ENCODE measurements at regions not wholly inside any gene's neighbourhood (a gene's known extent, or its start where the extent isn't known, plus 50 kb on each side); places are given as distances from the start of the nearest gene placed in this dataset.
"Not testable (repeated sequence)": the region's sequence is repeated elsewhere in the genome, so short reads cannot be mapped to it uniquely, and the experiment has no call there.

DNA sequence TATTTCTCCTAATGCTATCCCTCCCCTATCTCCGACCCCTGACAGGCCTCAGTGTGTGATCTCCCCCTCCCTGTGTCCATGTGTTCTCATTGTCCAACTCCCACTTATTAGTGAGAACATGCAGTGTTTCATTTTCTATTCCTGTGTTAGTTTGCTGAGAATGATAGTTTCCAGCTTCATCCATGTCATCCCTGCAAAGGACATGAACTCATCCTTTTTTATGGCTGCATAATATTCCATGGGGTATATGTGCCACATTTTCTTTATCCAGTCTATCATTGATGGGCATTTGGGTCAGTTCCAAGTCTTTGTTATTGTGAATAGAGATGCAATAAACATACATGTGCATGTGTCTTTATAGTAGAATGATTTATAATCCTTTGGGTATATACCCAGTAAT, 190.0 kb downstream of the TFAP2B start:
- TF ChIP-seq, protein P1, sequence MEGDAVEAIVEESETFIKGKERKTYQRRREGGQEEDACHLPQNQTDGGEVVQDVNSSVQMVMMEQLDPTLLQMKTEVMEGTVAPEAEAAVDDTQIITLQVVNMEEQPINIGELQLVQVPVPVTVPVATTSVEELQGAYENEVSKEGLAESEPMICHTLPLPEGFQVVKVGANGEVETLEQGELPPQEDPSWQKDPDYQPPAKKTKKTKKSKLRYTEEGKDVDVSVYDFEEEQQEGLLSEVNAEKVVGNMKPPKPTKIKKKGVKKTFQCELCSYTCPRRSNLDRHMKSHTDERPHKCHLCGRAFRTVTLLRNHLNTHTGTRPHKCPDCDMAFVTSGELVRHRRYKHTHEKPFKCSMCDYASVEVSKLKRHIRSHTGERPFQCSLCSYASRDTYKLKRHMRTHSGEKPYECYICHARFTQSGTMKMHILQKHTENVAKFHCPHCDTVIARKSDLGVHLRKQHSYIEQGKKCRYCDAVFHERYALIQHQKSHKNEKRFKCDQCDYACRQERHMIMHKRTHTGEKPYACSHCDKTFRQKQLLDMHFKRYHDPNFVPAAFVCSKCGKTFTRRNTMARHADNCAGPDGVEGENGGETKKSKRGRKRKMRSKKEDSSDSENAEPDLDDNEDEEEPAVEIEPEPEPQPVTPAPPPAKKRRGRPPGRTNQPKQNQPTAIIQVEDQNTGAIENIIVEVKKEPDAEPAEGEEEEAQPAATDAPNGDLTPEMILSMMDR (IDR thresholded peaks at IDR 0.05; ENCODE audit: insufficient read depth, low read depth, low read length) = not testable (repeated sequence)
- not testable (repeated sequence) for TF ChIP-seq EZH2 (IDR thresholded peaks at IDR 0.05; ENCODE audit: insufficient read depth, low read length)
